Panc1 (cell line): ENCODE measurements at regions not wholly inside any gene's neighbourhood (a gene's known extent, or its start where the extent isn't known, plus 50 kb on each side); places are given as distances from the start of the nearest gene placed in this dataset.

Source experiments
- ATAC-seq: fragments of 200-7000 bp; cut with Tn5 transposase; 2 replicates; pipeline ENCODE4 v1.9.1; 2020; ENCODE audit warnings: mild to moderate bottlenecking, moderate library complexity
- BruUV-seq: library from RNA; stranded (reverse); fragments of 400-500 nt; replicated peaks from 2 replicates; lab custom pipeline; 2021; lab: Mats Ljungman, UMichigan
- CTCF ChIA-PET: fragments of 300-600 bp; sonication (Branson Sonifier 250); formaldehyde crosslinking; loops from one replicate; lab custom pipeline; 2022; ENCODE audit warnings: antibody characterized with exemption; lab: Charles Lee
- POLR2A ChIA-PET: fragments of 300-600 bp; sonication (Branson Sonifier 250); formaldehyde crosslinking; loops from one replicate; lab custom pipeline; 2022; ENCODE audit warnings: antibody characterized with exemption; lab: Charles Lee
- DNase-seq: peaks from one replicate; pipeline ENCODE4 v3.0.0-alpha.2; 2010; ENCODE audit warnings: low read depth, low spot score
- H3K27ac ChIP-seq: 2 replicates; pipeline ENCODE4 v1.5.1; 2011; ENCODE audit warnings: mild to moderate bottlenecking, low read length, inconsistent platforms
- H3K27me3 ChIP-seq: fragments of 200-500 bp; sonication (Bioruptor generic); 2 replicates; pipeline ENCODE4 v1.6.0; 2014; ENCODE audit warnings: low read length, inconsistent platforms; ENCODE audit not compliant: control insufficient read depth, insufficient read depth
- H3K36me3 ChIP-seq: fragments of 200-500 bp; sonication (Bioruptor generic); 2 replicates; pipeline ENCODE4 v1.5.1; 2014; ENCODE audit warnings: inconsistent platforms, mild to moderate bottlenecking, low read length, moderate library complexity; ENCODE audit not compliant: control insufficient read depth, insufficient read depth
- H3K4me1 ChIP-seq: 2 replicates; pipeline ENCODE4 v1.5.1; 2011; ENCODE audit warnings: inconsistent platforms, mild to moderate bottlenecking, low read length, moderate library complexity; ENCODE audit not compliant: control insufficient read depth, insufficient read depth
- H3K4me3 ChIP-seq, 2 experiments: 2 replicates each; pipeline ENCODE4 v1.5.1; 2011 to 2012; ENCODE audit warnings: low read depth in 2 of 2, low read length in 2 of 2, mild to moderate bottlenecking in 2 of 2, inconsistent platforms in 1 of 2, moderate library complexity in 1 of 2
- H3K9me3 ChIP-seq: fragments of 200-500 bp; sonication (Bioruptor generic); 2 replicates; pipeline ENCODE4 v1.5.1; 2014; ENCODE audit warnings: low read depth, mild to moderate bottlenecking, inconsistent platforms, low read length, moderate library complexity; ENCODE audit not compliant: control insufficient read depth, insufficient read depth
- CTCF ChIP-seq: fragments of 450-650 bp; IDR thresholded peaks from 2 replicates; pipeline ENCODE4 v1.5.1; 2017; ENCODE audit warnings: mild to moderate bottlenecking
- POLR2AphosphoS5 ChIP-seq: IDR thresholded peaks from 2 replicates; pipeline ENCODE4 v1.6.1; 2012; ENCODE audit warnings: mild to moderate bottlenecking, low read depth, low read length, moderate library complexity
- REST ChIP-seq, 2 experiments: IDR thresholded peaks; 2 replicates each; pipeline ENCODE4 v1.6.1; 2011 to 2012; ENCODE audit warnings: low read depth in 2 of 2, control low read depth in 1 of 2, low read length in 1 of 2, mild to moderate bottlenecking in 1 of 2, moderate library complexity in 1 of 2; ENCODE audit not compliant: insufficient read depth in 1 of 2
- SIN3A ChIP-seq: IDR thresholded peaks from 2 replicates; pipeline ENCODE4 v1.6.1; 2012; ENCODE audit warnings: low read depth, mild to moderate bottlenecking, low read length, moderate library complexity, borderline replicate concordance; ENCODE audit not compliant: insufficient read depth
- TCF7L2 ChIP-seq: IDR thresholded peaks from 2 replicates; pipeline ENCODE4 v1.6.1; 2011; ENCODE audit warnings: mild to moderate bottlenecking, low read depth, low read length, inconsistent platforms
- in situ Hi-C: cut with HindIII; loops from 2 replicates; pipeline ENCODE4 v1.10.0; 2016; ENCODE audit warnings: low sequenced_read_pairs, low pct_unique_long_range_greater_than_20kb
- intact Hi-C: fragments of 100-400 bp; cut with micrococcal nuclease; formaldehyde crosslinking; loops from one replicate; pipeline ENCODE4 v1.10.0; 2022; ENCODE audit not compliant: unreplicated experiment

DNA sequence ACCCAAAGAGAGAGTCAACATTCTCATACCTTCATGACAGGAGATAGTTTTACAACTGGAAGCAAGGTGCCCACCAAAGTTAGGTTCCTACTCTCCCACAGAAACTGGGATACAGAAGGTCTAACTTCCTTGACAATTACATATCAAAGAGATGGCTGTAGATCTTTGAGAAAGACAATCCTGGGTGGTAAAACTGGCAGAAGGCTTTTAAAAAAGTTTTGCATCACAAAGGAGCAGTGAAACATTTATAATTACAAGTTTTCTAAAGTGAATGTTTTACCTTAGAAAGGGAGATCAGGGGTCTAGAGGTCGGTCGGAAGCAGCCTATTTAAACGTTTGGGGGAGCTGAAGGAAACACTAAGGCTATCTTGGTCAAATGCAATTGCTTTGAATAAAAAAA, 166.6 kb upstream of the STEAP1 start:
- intact Hi-C loops (no loop called here), in situ Hi-C loops (no loop called here)
- Histone ChIP-seq H3K4me3 (no peak overlapping the region), H3K27me3 (no peaks in the 10 kb centered on the region), H3K4me1 (no peaks in the 10 kb centered on the region), H3K36me3 (no peaks in the 10 kb centered on the region), H3K27ac (no peak overlapping the region), H3K9me3 (no peaks in the 10 kb centered on the region)
- ATAC-seq (no peak), DNase-seq (no peak)
- CTCF ChIA-PET, result no interaction called here
- BruUV-seq, result no TSS peak
- TF ChIP-seq REST (IDR thresholded peaks at IDR 0.05; ENCODE audit: insufficient read depth in 1 of 2, low read depth in 2 of 2, low read length in 1 of 2) (no peak), SIN3A (no peak), TCF7L2 (no peak), CTCF (no peak), POLR2AphosphoS5 (no peak)
- POLR2A ChIA-PET, result no interaction called here

DNA sequence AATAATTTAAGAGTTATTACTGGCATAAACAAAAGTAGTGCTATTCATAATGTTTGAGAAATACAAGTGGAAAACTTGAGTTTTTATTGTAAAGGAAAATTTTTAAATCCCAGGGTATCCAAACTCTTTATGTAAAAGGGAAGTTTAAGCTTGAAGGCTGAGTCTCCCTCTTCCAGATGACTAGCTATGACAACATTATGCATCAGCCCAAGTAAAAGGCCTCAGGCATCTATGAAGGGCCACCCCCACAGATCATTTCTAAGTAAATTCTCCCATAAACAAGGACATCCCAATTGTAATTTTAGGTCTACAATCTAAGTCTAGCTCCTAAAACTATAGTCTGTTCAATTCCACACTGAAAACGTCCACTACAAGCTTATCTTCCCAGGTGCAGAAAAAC, 166.2 kb upstream of the STEAP1 start:
- Histone ChIP-seq H3K27me3 (no peaks in the 10 kb centered on the region), H3K4me1 (no peaks in the 10 kb centered on the region), H3K9me3 (no peaks in the 10 kb centered on the region), H3K36me3 (no peaks in the 10 kb centered on the region), H3K27ac (no peak overlapping the region), H3K4me3 (no peak overlapping the region)
- in situ Hi-C loops (no loop called here), intact Hi-C loops (no loop called here)
- no peak for DNase-seq
- TF ChIP-seq TCF7L2, result no peak
- TF ChIP-seq POLR2AphosphoS5, result no peak
- TF ChIP-seq SIN3A, result no peak
- no peak for TF ChIP-seq CTCF
- TF ChIP-seq REST (IDR thresholded peaks at IDR 0.05; ENCODE audit: insufficient read depth in 1 of 2, low read depth in 2 of 2, low read length in 1 of 2), result no peak
- no TSS peak for BruUV-seq
- ChIA-PET CTCF (no interaction called here), POLR2A (no interaction called here)
- ATAC-seq, result no peak
